IMR-90 (cell line): ENCODE measurements at regions not wholly inside any gene's neighbourhood (a gene's known extent, or its start where the extent isn't known, plus 50 kb on each side); places are given as distances from the start of the nearest gene placed in this dataset.

Experiments used
- BHLHE40 ChIP-seq: fragments of 150-350 bp; IDR thresholded peaks from 2 replicates; pipeline ENCODE4 v1.6.1; 2016; ENCODE audit warnings: mild to moderate bottlenecking, low read depth, low read length
- CEBPB ChIP-seq: IDR thresholded peaks from 2 replicates; pipeline ENCODE4 v1.6.1; 2012; ENCODE audit warnings: low read depth, low read length, improper control_type of control experiment
- CHD1 ChIP-seq: IDR thresholded peaks from 2 replicates; pipeline ENCODE4 v1.6.1; 2012; ENCODE audit warnings: low read depth, low read length, improper control_type of control experiment
- CTCF ChIP-seq: conservative IDR thresholded peaks from 2 replicates; pipeline ENCODE4 v1.5.1; 2012; ENCODE audit warnings: mild to moderate bottlenecking, low read depth, low read length, improper control_type of control experiment
- ELK1 ChIP-seq: fragments of 150-350 bp; IDR thresholded peaks from 2 replicates; pipeline ENCODE4 v1.6.1; 2016; ENCODE audit warnings: low read depth, mild to moderate bottlenecking, low read length, moderate library complexity, borderline replicate concordance
- FOS ChIP-seq: fragments of 150-350 bp; IDR thresholded peaks from 2 replicates; pipeline ENCODE4 v1.6.1; 2016; ENCODE audit warnings: low read depth, low read length
- MAZ ChIP-seq: IDR thresholded peaks from 2 replicates; pipeline ENCODE4 v1.6.1; 2012; ENCODE audit warnings: low read depth, mild to moderate bottlenecking, low read length, improper control_type of control experiment, moderate library complexity, borderline replicate concordance
- MXI1 ChIP-seq: IDR thresholded peaks from 2 replicates; pipeline ENCODE4 v1.6.1; 2012; ENCODE audit warnings: low read depth, mild to moderate bottlenecking, low read length, moderate library complexity, borderline replicate concordance
- NFE2L2 ChIP-seq: fragments of 150-350 bp; IDR thresholded peaks from 2 replicates; pipeline ENCODE4 v1.6.1; 2016; ENCODE audit warnings: low read depth, mild to moderate bottlenecking, low read length
- POLR2A ChIP-seq: IDR thresholded peaks from 2 replicates; pipeline ENCODE4 v1.6.1; 2012; ENCODE audit warnings: mild to moderate bottlenecking, low read depth, low read length
- RAD21 ChIP-seq: IDR thresholded peaks from 2 replicates; pipeline ENCODE4 v1.6.1; 2012; ENCODE audit warnings: low read length, improper control_type of control experiment
- RFX5 ChIP-seq: IDR thresholded peaks from 2 replicates; pipeline ENCODE4 v1.8.0; 2012; ENCODE audit warnings: low read depth, mild to moderate bottlenecking, low read length, moderate library complexity
- SMC3 ChIP-seq: fragments of 150-350 bp; IDR thresholded peaks from 2 replicates; pipeline ENCODE4 v1.6.1; 2016; ENCODE audit warnings: low read depth, mild to moderate bottlenecking, antibody characterized with exemption, low read length, moderate library complexity

GRCh38 chr12:62191491-62192179, 68.6 kb upstream of the USP15 start:
- TF ChIP-seq MXI1 (no peak), SMC3 (no peak), POLR2A (no peak), CTCF (no peak), RAD21 (no peak), CEBPB (no peak), FOS (no peak), CHD1 (no peak), BHLHE40 (no peak), RFX5 (no peak), MAZ (no peak), NFE2L2 (no peak), ELK1 (no peak)
